GM19023 (cell line): ENCODE measurements at regions not wholly inside any gene's neighbourhood (a gene's known extent, or its start where the extent isn't known, plus 50 kb on each side); places are given as distances from the start of the nearest gene placed in this dataset.

Source experiments
- ATAC-seq: cut with Tn5 transposase; IDR thresholded peaks from one replicate; pipeline ENCODE4 v1.9.1; 2021; ENCODE audit warnings: mild to moderate bottlenecking, moderate library complexity; ENCODE audit not compliant: unreplicated experiment

DNA sequence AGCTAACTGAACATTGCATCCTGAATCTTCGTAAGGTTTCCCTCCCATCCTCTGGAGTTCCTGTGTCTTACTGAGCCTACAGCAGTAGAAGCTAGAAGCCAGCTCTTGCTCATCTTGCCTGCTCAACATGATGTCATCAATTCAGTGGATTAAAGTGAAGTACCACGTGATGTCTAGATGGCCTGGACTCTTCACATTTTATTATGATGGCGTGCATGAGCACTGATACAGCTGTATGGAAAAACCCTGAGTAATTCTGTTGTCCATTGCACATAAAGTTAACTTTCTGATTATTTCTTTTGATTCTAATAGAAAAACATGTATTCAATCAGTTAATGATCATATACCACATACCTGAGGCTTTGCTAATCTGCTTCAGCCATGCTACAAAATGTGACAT, 2387.7 kb upstream of the TENM3 start:
- no peak for ATAC-seq

GRCh38 chr4:179858221-179858620, 2385.0 kb upstream of the TENM3 start:
- ATAC-seq, result no peak

- peak; percentile 80 for ATAC-seq
Observed at GRCh38 chr4:179867300-179867878, 2375.8 kb upstream of the TENM3 start.

GRCh38 chr4:179871726-179872125, 2371.5 kb upstream of the TENM3 start:
- no peak for ATAC-seq

DNA sequence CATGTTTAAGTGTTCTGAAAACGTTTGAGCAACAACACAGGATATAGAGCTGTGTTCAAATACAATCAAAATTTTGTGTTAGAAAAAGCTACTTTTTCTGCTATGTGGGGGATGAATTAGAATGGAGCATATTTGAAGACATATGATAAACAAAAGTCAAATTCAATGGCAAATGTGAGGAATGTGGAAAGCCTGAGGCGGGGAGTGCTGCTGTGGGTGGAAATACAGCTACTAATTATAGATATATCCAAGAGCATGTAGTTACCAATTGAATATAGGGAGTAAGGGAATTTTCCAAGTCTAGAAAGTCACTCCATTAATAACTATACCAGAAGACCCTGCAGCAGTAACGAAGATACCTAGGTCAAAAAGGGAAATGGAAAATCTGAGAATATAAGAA, 2370.4 kb upstream of the TENM3 start:
- ATAC-seq, result no peak

- no peak for ATAC-seq
Observed at GRCh38 chr4:179880756-179881155, 2362.4 kb upstream of the TENM3 start.

DNA sequence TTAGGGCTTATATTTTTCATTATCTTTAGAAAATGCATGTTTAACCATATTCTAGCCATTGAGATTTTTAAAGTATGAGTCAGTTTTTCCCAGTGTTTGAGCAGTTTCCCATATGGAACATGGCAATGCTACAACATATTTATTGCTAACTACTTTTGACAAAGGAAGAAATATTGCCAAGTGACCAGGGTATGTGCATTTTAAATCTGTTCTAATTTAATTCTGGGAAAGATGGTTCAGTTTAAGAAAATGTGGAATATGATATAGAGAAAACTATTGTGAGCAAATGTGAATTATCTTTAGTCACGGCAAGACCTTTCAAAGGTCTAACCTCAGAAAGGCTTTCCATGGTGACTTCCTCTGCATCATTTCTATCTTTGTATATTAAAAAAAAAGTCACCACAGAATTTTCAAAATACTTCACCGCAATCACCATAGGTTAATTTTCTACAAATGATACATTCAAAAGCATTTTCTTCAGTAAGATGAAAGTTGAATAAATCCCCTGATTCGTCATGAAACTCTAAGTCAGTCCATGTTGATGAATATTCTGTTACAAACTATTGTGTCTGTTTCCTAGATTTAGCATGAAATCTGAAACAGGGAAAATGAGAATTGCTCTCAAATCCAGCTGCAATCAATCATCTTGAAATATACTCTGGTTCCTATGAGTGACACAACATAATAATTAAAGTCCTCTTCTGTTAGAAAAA, 2349.0 kb upstream of the TENM3 start:
- ATAC-seq, result no peak

DNA sequence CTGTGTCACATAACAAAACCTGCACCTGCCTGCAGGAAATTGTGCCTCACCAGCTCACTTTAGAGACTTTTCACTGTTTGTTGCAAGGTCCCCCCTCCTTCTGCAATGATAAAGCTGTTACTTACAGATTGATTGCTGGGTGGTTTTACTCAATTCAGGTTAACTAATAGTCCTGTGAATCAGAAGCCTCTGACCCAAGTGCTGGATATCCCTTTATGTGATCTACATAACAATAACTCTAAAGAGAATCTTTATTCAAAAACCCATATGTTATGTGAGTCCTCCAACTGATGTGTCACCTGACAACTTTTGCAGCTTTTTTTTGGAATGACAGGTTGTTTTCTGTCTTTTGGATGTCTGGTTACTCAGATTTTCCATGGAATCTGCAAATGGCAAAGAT, 2323.6 kb upstream of the TENM3 start:
- ATAC-seq, result no peak

DNA sequence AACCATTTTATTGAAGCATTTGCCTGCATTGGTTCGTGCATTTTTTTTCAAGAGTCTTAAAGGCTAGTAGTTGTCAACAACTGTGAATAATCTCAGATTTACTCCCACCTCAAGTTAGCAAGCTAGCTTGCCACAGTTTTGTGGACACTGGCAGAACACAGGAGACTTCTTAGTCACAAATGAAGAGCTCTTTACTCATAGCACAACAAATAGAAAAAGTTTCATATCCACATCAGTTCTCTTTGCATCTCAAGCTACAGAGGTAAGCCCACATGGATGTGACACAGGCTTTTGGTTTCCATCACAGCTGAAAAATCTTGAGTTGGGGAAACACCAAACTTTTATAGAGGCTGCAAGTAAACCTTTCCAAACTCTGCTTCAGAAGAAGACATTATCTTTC, 2315.7 kb upstream of the TENM3 start:
- no peak for ATAC-seq

- no peak for ATAC-seq
Observed at GRCh38 chr4:179941911-179942310, 2301.3 kb upstream of the TENM3 start.

DNA sequence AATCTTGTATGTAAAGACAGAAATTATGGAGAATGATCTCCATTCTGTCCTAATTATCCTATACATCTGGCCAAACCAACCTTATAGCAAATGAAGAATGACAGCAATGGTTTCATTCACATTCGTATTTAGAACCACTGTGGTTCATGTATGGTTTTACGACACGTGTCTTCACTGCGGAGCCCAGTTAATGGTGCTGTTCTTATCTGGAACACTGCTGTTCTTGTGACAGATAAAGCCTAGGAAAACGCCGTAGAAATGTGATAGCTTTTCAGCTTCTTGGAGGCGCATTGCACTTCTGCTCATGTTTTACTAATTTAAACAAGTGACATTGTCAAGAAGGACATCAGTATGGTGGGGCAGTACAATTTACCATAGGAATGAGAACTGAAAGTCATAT, 2266.4 kb upstream of the TENM3 start:
- ATAC-seq, result no peak

DNA sequence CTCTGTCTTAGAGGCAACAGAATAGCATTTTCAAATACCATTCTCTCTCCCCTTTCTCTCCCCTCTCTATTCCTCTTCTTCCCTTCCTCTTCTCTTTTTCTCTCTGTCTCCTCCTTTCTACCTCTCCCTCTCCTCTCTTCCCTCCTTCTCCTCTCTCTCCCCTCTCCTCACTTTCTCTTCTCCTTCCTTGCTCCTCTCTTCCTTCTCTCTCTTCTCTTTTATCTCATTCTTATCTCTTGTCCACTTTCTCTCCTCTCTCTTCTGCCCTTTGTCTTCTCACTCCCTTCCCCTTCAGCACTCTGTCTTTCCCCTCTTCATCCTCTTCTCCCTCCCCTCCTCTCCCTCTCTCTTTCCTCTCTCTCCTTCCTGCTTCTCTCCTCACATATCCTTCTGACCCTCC, 2265.8 kb upstream of the TENM3 start:
- ATAC-seq, result no peak

DNA sequence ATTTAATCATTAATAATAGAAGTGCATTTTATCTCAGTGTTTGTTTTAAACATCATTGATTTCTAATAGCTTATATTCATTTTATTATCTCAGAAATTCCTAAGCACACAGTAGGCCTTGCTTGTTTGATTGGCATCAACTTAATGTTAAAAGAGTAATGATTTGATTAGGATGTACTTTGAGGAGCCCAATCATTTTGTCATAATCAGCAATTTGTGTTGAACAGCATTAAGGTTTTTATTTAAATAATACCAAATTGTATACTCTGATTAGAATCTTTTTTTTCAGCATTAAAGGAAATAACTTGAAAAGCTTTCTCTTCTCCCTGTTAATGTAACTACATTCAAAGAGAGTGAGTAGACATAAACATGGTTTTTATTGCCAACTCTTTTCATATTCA, 2262.0 kb upstream of the TENM3 start:
- no peak for ATAC-seq

GRCh38 chr4:179989975-179990374, 2253.2 kb upstream of the TENM3 start:
- no peak for ATAC-seq

GRCh38 chr4:180009316-180009715, 2233.9 kb upstream of the TENM3 start:
- no peak for ATAC-seq

DNA sequence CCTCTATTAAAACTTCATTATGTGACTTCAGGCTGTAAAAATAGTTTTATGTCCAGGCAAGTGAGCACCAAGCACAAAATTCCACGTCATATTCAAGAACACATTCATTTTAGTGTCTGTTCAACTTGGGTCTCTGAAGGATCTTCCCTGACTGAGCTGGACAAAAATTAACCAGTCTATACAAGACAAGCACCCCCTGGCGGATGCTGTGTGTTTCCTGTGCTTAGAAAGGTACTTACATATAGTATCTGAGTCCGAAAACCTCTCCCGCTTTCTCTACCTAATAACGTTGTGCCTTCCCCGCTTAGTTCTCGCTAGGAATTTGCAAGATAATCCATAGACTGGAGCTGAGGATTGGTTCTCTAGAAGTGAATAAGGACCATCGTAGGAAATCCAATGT, 2214.5 kb upstream of the TENM3 start:
- ATAC-seq, result no peak

GRCh38 chr4:180031330-180031729, 2211.9 kb upstream of the TENM3 start:
- ATAC-seq, result no peak

DNA sequence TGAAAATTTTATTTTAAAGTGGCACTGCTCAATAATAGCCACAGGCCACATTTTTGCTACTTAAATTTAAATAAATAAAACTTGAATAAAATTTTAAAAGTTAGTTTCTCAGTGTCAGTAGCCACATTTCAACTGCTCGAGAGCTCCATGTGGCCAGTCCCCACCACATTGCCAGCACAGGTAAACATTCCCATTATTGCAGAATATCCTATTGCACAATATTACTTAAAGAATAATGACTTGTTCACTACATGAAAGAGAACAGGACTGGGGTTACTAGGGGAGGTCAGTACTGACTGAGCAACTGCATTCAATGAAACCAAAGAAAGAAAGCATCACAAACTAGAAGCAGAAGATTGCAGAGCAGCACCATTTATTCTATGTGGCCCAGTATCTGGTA, 2201.6 kb upstream of the TENM3 start:
- ATAC-seq, result no peak

GRCh38 chr4:180052629-180053028, 2190.6 kb upstream of the TENM3 start:
- no peak for ATAC-seq

- no peak for ATAC-seq
Observed at GRCh38 chr4:180054291-180054690, 2188.9 kb upstream of the TENM3 start.

- ATAC-seq, result no peak
Observed at GRCh38 chr4:180057299-180057721, 2185.9 kb upstream of the TENM3 start.

- ATAC-seq, result no peak
Observed at GRCh38 chr4:180057891-180058671, 2185.1 kb upstream of the TENM3 start.
